Panc1 (cell line): ENCODE measurements at regions not wholly inside any gene's neighbourhood (a gene's known extent, or its start where the extent isn't known, plus 50 kb on each side); places are given as distances from the start of the nearest gene placed in this dataset.

ENCODE experiments used
- ATAC-seq: fragments of 200-7000 bp; cut with Tn5 transposase; 2 replicates; pipeline ENCODE4 v1.9.1; 2020; ENCODE audit warnings: mild to moderate bottlenecking, moderate library complexity
- BruUV-seq: library from RNA; stranded (reverse); fragments of 400-500 nt; replicated peaks from 2 replicates; lab custom pipeline; 2021; lab: Mats Ljungman, UMichigan
- CTCF ChIA-PET: fragments of 300-600 bp; sonication (Branson Sonifier 250); formaldehyde crosslinking; loops from one replicate; lab custom pipeline; 2022; ENCODE audit warnings: antibody characterized with exemption; lab: Charles Lee
- POLR2A ChIA-PET: fragments of 300-600 bp; sonication (Branson Sonifier 250); formaldehyde crosslinking; loops from one replicate; lab custom pipeline; 2022; ENCODE audit warnings: antibody characterized with exemption; lab: Charles Lee
- DNase-seq: peaks from one replicate; pipeline ENCODE4 v3.0.0-alpha.2; 2010; ENCODE audit warnings: low read depth, low spot score
- H3K27ac ChIP-seq: 2 replicates; pipeline ENCODE4 v1.5.1; 2011; ENCODE audit warnings: mild to moderate bottlenecking, low read length, inconsistent platforms
- H3K27me3 ChIP-seq: fragments of 200-500 bp; sonication (Bioruptor generic); 2 replicates; pipeline ENCODE4 v1.6.0; 2014; ENCODE audit warnings: low read length, inconsistent platforms; ENCODE audit not compliant: control insufficient read depth, insufficient read depth
- H3K36me3 ChIP-seq: fragments of 200-500 bp; sonication (Bioruptor generic); 2 replicates; pipeline ENCODE4 v1.5.1; 2014; ENCODE audit warnings: inconsistent platforms, mild to moderate bottlenecking, low read length, moderate library complexity; ENCODE audit not compliant: control insufficient read depth, insufficient read depth
- H3K4me1 ChIP-seq: 2 replicates; pipeline ENCODE4 v1.5.1; 2011; ENCODE audit warnings: inconsistent platforms, mild to moderate bottlenecking, low read length, moderate library complexity; ENCODE audit not compliant: control insufficient read depth, insufficient read depth
- H3K4me3 ChIP-seq, 2 experiments: 2 replicates each; pipeline ENCODE4 v1.5.1; 2011 to 2012; ENCODE audit warnings: low read depth in 2 of 2, low read length in 2 of 2, mild to moderate bottlenecking in 2 of 2, inconsistent platforms in 1 of 2, moderate library complexity in 1 of 2
- H3K9me3 ChIP-seq: fragments of 200-500 bp; sonication (Bioruptor generic); 2 replicates; pipeline ENCODE4 v1.5.1; 2014; ENCODE audit warnings: low read depth, mild to moderate bottlenecking, inconsistent platforms, low read length, moderate library complexity; ENCODE audit not compliant: control insufficient read depth, insufficient read depth
- CTCF ChIP-seq: fragments of 450-650 bp; IDR thresholded peaks from 2 replicates; pipeline ENCODE4 v1.5.1; 2017; ENCODE audit warnings: mild to moderate bottlenecking
- POLR2AphosphoS5 ChIP-seq: IDR thresholded peaks from 2 replicates; pipeline ENCODE4 v1.6.1; 2012; ENCODE audit warnings: mild to moderate bottlenecking, low read depth, low read length, moderate library complexity
- REST ChIP-seq, 2 experiments: IDR thresholded peaks; 2 replicates each; pipeline ENCODE4 v1.6.1; 2011 to 2012; ENCODE audit warnings: low read depth in 2 of 2, control low read depth in 1 of 2, low read length in 1 of 2, mild to moderate bottlenecking in 1 of 2, moderate library complexity in 1 of 2; ENCODE audit not compliant: insufficient read depth in 1 of 2
- SIN3A ChIP-seq: IDR thresholded peaks from 2 replicates; pipeline ENCODE4 v1.6.1; 2012; ENCODE audit warnings: low read depth, mild to moderate bottlenecking, low read length, moderate library complexity, borderline replicate concordance; ENCODE audit not compliant: insufficient read depth
- TCF7L2 ChIP-seq: IDR thresholded peaks from 2 replicates; pipeline ENCODE4 v1.6.1; 2011; ENCODE audit warnings: mild to moderate bottlenecking, low read depth, low read length, inconsistent platforms
- in situ Hi-C: cut with HindIII; loops from 2 replicates; pipeline ENCODE4 v1.10.0; 2016; ENCODE audit warnings: low sequenced_read_pairs, low pct_unique_long_range_greater_than_20kb
- intact Hi-C: fragments of 100-400 bp; cut with micrococcal nuclease; formaldehyde crosslinking; loops from one replicate; pipeline ENCODE4 v1.10.0; 2022; ENCODE audit not compliant: unreplicated experiment

- no peaks in the 10 kb centered on the region for H3K27me3 ChIP-seq
- intact Hi-C loops (no loop called here), in situ Hi-C loops (no loop called here)
- BruUV-seq = no TSS peak
- H3K36me3 ChIP-seq = no peaks in the 10 kb centered on the region
- H3K9me3 ChIP-seq = no peaks in the 10 kb centered on the region
- TF ChIP-seq SIN3A = no peak
- no peak for TF ChIP-seq TCF7L2
- TF ChIP-seq POLR2AphosphoS5 = no peak
- no peak for TF ChIP-seq CTCF
- H3K4me3 ChIP-seq = no peak overlapping the region
- ChIA-PET CTCF (no interaction called here), POLR2A (no interaction called here)
- no peaks in the 10 kb centered on the region for H3K4me1 ChIP-seq
- no peak for ATAC-seq
- H3K27ac ChIP-seq = no peak overlapping the region
- DNase-seq = no peak
Observed at GRCh38 chr20:21902391-21902790, 196.9 kb downstream of the PAX1 start.

- Histone ChIP-seq H3K36me3 (no peaks in the 10 kb centered on the region), H3K4me1 (no peaks in the 10 kb centered on the region), H3K9me3 (no peaks in the 10 kb centered on the region), H3K4me3 (no peak overlapping the region), H3K27me3 (no peaks in the 10 kb centered on the region), H3K27ac (no peak overlapping the region)
- ChIA-PET POLR2A (no interaction called here), CTCF (no interaction called here)
- no peak for DNase-seq
- in situ Hi-C loops = no loop called here
- no peak for ATAC-seq
- TF ChIP-seq TCF7L2 (no peak), CTCF (no peak), SIN3A (no peak), REST (IDR thresholded peaks at IDR 0.05; ENCODE audit: insufficient read depth in 1 of 2, low read depth in 2 of 2, low read length in 1 of 2) (no peak), POLR2AphosphoS5 (no peak)
- no TSS peak for BruUV-seq
- intact Hi-C loops = no loop called here
Observed at GRCh38 chr20:21901470-21902275, 196.2 kb downstream of the PAX1 start.
